Gastrocnemius medialis (tissue), 4 donors: ENCODE measurements at regions not wholly inside any gene's neighbourhood (a gene's known extent, or its start where the extent isn't known, plus 50 kb on each side); places are given as distances from the start of the nearest gene placed in this dataset.

Experiments
- POLR2A ChIP-seq, 2 donors: fragments of 450-650 bp; IDR thresholded peaks; one replicate each; pipeline ENCODE4 v1.6.1; 2017; ENCODE audit warnings: antibody characterized with exemption in 2 of 2, mild to moderate bottlenecking in 2 of 2, moderate library complexity in 2 of 2
- TF ChIP-seq, protein P1 (sequence below), 5 experiments: fragments of 450-650 bp in 3 of 5; fragments of 200-600 bp in 2 of 5; sonication (generic) in 2 of 5; IDR thresholded peaks in 4 of 5; conservative IDR thresholded peaks in 1 of 5; 1 replicate in 4 of 5; 2 replicates in 1 of 5; pipeline ENCODE4 v1.5.1; 2016 to 2019; ENCODE audit warnings: antibody characterized with exemption in 5 of 5, mild to moderate bottlenecking in 3 of 5, moderate library complexity in 3 of 5

- TF ChIP-seq, protein P1, sequence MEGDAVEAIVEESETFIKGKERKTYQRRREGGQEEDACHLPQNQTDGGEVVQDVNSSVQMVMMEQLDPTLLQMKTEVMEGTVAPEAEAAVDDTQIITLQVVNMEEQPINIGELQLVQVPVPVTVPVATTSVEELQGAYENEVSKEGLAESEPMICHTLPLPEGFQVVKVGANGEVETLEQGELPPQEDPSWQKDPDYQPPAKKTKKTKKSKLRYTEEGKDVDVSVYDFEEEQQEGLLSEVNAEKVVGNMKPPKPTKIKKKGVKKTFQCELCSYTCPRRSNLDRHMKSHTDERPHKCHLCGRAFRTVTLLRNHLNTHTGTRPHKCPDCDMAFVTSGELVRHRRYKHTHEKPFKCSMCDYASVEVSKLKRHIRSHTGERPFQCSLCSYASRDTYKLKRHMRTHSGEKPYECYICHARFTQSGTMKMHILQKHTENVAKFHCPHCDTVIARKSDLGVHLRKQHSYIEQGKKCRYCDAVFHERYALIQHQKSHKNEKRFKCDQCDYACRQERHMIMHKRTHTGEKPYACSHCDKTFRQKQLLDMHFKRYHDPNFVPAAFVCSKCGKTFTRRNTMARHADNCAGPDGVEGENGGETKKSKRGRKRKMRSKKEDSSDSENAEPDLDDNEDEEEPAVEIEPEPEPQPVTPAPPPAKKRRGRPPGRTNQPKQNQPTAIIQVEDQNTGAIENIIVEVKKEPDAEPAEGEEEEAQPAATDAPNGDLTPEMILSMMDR (IDR thresholded peaks at IDR 0.05 in 4 of 5, conservative IDR thresholded peaks at IDR 0.05 in 1 of 5), result no peak
- TF ChIP-seq POLR2A (IDR thresholded peaks at IDR 0.05), result no peak
These were observed 65.3 kb downstream of the EFNB1 start for GRCh38 chrX:68894142-68894512.
